ENCODE measurements at regions not wholly inside any gene's neighbourhood (a gene's known extent, or its start where the extent isn't known, plus 50 kb on each side); places are given as distances from the start of the nearest gene placed in this dataset.

DNA sequence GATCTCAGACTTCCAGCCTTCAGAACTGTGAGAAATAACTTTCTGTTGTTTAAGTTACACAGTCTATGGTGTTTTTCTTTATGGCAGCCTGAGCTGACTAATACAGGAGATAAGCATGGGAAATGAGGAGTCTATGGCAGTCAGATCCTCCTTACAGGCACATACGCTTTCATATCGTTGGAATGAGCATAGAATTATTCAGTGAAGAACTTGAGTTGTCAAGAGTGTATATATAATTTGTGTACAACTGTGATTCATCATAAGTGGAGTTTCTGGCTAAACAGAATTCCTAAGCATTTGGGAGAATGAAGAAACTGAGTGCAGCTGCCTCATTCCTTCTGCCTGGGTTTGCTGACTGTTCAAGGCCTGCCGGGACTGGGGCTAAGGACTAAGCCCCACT lies 516.7 kb downstream of the ADRA2A start:
- Histone ChIP-seq H4K5ac (ENCODE audit: low read depth, low read length) (no peak overlapping the region), H2BK5ac (ENCODE audit: low read depth, low read length, poor library complexity, severe bottlenecking) (no peak overlapping the region), H3K9ac (ENCODE audit: low read depth, low read length) (no peak overlapping the region), H4K91ac (ENCODE audit: insufficient read depth, low read depth, low read length) (no peak overlapping the region), H3K18ac (ENCODE audit: low read depth, low read length) (no peak overlapping the region), H2BK120ac (ENCODE audit: low read depth, low read length) (no peak overlapping the region), H3K79me1 (ENCODE audit: low read depth in 1 of 2, low read length in 2 of 2) (no peaks in the 10 kb centered on the region), H3K14ac (replicated peaks; ENCODE audit: low read depth, low read length) (no peak overlapping the region), H3K36me3 (ENCODE audit: control insufficient read depth, insufficient read depth, low read length) (no peaks in the 10 kb centered on the region), H3K27ac (ENCODE audit: insufficient read depth, low read length) (no peak overlapping the region), H4K8ac (ENCODE audit: low read depth in 2 of 2, low read length in 2 of 2) (no peak overlapping the region), H3K4me2 (ENCODE audit: low read depth, low read length) (no peak overlapping the region), H3K4me1 (ENCODE audit: control insufficient read depth, insufficient read depth, low read length) (no peaks in the 10 kb centered on the region), H2BK15ac (ENCODE audit: low read depth, low read length) (no peak overlapping the region), H3K27me3 (ENCODE audit: control insufficient read depth, insufficient read depth, low read length) (no peaks in the 10 kb centered on the region), H3K4me3 (ENCODE audit: insufficient read depth, low read depth, low read length) (no peak overlapping the region), H3K23ac (ENCODE audit: low read depth, low read length) (no peak overlapping the region), H2AK9ac (replicated peaks; ENCODE audit: low read depth, low read length, poor library complexity) (no peak overlapping the region), H3K56ac (ENCODE audit: extremely low read depth, insufficient read depth, low read length) (no peak overlapping the region), H4K20me1 (ENCODE audit: insufficient read depth, low read length) (no peaks in the 10 kb centered on the region), H2BK20ac (ENCODE audit: low read depth, low read length) (no peak overlapping the region), H3K9me1 (ENCODE audit: insufficient read depth, low read length) (no peaks in the 10 kb centered on the region), H3K9me3 (ENCODE audit: control insufficient read depth, insufficient read depth, low read length) (peaks cover 4% of the 10 kb centered on the region; the same call in 1 of the 2 replicates), H3K4ac (ENCODE audit: low read depth, low read length) (no peak overlapping the region), H2AFZ (replicated peaks; ENCODE audit: low read length, poor library complexity) (no peak overlapping the region), H2AK5ac (ENCODE audit: low read depth, low read length) (no peak overlapping the region)
- BruUV-seq (replicated peaks) = no TSS peak
- in situ Hi-C loops (cut with MboI; ENCODE audit: low sequenced_read_pairs) (no loop called here), intact Hi-C loops (cut with micrococcal nuclease) (loop anchor here (10.0 kb wide), 2 partner anchors 519 to 669 kb away; partner anchors contain the start of gene ADRA2A), dilution Hi-C loops (cut with HindIII; ENCODE audit: low sequenced_read_pairs, unreplicated experiment) (no loop called here)
- TF ChIP-seq SMC3 (IDR thresholded peaks at IDR 0.05; ENCODE audit: low read depth, low read length) (no peak), RAD21 (IDR thresholded peaks at IDR 0.05; ENCODE audit: low read length) (no peak), CHD1 (IDR thresholded peaks at IDR 0.05; ENCODE audit: low read depth, low read length) (no peak), MAFK (IDR thresholded peaks at IDR 0.05; ENCODE audit: low read depth, low read length) (no peak), BHLHE40 (IDR thresholded peaks at IDR 0.05; ENCODE audit: low read depth, low read length) (no peak), CEBPB (IDR thresholded peaks at IDR 0.05; ENCODE audit: low read depth, low read length) (no peak), NFE2L2 (IDR thresholded peaks at IDR 0.05; ENCODE audit: low read depth, low read length) (no peak), FOS (IDR thresholded peaks at IDR 0.05; ENCODE audit: low read depth, low read length) (no peak), MXI1 (IDR thresholded peaks at IDR 0.05; ENCODE audit: borderline replicate concordance, low read depth, low read length) (no peak), RCOR1 (IDR thresholded peaks at IDR 0.05; ENCODE audit: insufficient replicate concordance, low read length) (no peak), POLR2A (IDR thresholded peaks at IDR 0.05; ENCODE audit: low read depth, low read length) (no peak)
- TF ChIP-seq, protein P1, sequence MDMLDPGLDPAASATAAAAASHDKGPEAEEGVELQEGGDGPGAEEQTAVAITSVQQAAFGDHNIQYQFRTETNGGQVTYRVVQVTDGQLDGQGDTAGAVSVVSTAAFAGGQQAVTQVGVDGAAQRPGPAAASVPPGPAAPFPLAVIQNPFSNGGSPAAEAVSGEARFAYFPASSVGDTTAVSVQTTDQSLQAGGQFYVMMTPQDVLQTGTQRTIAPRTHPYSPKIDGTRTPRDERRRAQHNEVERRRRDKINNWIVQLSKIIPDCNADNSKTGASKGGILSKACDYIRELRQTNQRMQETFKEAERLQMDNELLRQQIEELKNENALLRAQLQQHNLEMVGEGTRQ (IDR thresholded peaks at IDR 0.05; ENCODE audit: low read depth, low read length) = no peak
- TF ChIP-seq, protein P2, sequence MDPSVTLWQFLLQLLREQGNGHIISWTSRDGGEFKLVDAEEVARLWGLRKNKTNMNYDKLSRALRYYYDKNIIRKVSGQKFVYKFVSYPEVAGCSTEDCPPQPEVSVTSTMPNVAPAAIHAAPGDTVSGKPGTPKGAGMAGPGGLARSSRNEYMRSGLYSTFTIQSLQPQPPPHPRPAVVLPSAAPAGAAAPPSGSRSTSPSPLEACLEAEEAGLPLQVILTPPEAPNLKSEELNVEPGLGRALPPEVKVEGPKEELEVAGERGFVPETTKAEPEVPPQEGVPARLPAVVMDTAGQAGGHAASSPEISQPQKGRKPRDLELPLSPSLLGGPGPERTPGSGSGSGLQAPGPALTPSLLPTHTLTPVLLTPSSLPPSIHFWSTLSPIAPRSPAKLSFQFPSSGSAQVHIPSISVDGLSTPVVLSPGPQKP (IDR thresholded peaks at IDR 0.05; ENCODE audit: borderline replicate concordance, low read depth, low read length) = no peak
- TF ChIP-seq, protein P3, sequence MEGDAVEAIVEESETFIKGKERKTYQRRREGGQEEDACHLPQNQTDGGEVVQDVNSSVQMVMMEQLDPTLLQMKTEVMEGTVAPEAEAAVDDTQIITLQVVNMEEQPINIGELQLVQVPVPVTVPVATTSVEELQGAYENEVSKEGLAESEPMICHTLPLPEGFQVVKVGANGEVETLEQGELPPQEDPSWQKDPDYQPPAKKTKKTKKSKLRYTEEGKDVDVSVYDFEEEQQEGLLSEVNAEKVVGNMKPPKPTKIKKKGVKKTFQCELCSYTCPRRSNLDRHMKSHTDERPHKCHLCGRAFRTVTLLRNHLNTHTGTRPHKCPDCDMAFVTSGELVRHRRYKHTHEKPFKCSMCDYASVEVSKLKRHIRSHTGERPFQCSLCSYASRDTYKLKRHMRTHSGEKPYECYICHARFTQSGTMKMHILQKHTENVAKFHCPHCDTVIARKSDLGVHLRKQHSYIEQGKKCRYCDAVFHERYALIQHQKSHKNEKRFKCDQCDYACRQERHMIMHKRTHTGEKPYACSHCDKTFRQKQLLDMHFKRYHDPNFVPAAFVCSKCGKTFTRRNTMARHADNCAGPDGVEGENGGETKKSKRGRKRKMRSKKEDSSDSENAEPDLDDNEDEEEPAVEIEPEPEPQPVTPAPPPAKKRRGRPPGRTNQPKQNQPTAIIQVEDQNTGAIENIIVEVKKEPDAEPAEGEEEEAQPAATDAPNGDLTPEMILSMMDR (conservative IDR thresholded peaks at IDR 0.05; ENCODE audit: low read depth, low read length) = no peak
- WGBS, 2 experiments (ENCODE audit: extremely low coverage in 2 of 2, insufficient read length in 1 of 2) = no CpG with 5 or more reads among the region's 3 CpGs
- POLR2A ChIA-PET (ENCODE audit: unreplicated experiment) = no interaction called here
- ATAC-seq (ENCODE audit: low read depth) = no peak
- DNase-seq = no peak
- CTCF ChIA-PET = no interaction called here
